ENCODE measurements at regions not wholly inside any gene's neighbourhood (a gene's known extent, or its start where the extent isn't known, plus 50 kb on each side); places are given as distances from the start of the nearest gene placed in this dataset.

DNA sequence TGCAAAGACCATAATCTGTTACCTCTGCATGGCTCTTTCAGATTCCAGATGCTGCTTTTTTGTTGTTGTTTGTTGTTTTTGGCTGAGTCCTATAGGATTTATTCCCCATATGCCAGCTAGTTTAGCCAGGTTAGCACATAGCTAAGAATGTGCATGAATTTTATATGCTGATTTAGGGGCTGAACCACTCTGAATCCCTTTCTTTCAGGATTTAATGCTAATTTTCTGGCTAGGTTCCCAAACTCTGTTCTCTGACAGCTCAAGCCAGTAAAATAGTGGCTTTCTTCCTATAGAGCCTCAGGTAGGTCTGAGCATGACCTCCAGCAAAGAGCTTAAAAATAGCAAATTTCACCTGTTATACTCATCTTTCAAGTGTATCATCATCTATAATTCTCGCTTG is 521.4 kb downstream of the CAAP1 start:
- intact Hi-C loops (cut with DNase I; ENCODE audit: low total_unique reads): no loop called here
- WGBS, 2 donors: 69 to 72% methylated on average over 1 of the region's 1 CpG
- no peak for DNase-seq (ENCODE audit: low spot score in 2 of 2)
- H3K4me3 ChIP-seq (ENCODE audit: low read depth, poor library complexity, severe bottlenecking): no peak overlapping the region
- TF ChIP-seq, protein P1, sequence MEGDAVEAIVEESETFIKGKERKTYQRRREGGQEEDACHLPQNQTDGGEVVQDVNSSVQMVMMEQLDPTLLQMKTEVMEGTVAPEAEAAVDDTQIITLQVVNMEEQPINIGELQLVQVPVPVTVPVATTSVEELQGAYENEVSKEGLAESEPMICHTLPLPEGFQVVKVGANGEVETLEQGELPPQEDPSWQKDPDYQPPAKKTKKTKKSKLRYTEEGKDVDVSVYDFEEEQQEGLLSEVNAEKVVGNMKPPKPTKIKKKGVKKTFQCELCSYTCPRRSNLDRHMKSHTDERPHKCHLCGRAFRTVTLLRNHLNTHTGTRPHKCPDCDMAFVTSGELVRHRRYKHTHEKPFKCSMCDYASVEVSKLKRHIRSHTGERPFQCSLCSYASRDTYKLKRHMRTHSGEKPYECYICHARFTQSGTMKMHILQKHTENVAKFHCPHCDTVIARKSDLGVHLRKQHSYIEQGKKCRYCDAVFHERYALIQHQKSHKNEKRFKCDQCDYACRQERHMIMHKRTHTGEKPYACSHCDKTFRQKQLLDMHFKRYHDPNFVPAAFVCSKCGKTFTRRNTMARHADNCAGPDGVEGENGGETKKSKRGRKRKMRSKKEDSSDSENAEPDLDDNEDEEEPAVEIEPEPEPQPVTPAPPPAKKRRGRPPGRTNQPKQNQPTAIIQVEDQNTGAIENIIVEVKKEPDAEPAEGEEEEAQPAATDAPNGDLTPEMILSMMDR (IDR thresholded peaks at IDR 0.05): no peak

DNA sequence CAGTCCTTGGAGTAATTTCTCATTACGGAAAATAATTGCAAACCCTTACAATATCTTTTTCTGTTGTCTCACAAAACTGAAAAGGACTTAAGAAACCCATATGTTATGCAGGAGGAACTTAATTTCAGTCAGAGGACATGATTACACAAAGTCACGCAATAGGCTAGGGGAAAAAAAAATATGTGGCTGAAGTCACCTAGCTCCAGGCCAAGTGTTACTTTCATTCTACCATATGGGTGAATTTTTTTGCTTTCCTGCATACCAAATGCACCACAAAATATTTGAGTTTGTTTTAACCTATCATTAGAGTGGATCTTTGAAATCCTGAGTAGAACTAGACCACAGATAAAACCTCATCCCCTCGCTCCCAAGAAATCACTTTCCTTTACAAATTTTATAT is 523.5 kb downstream of the CAAP1 start:
- WGBS, 2 donors: 72 to 77% methylated on average over 3 of the region's 3 CpGs
- TF ChIP-seq POLR2A (IDR thresholded peaks at IDR 0.05): no peak
- TF ChIP-seq, protein P1 (IDR thresholded peaks at IDR 0.05): no peak
- H3K4me3 ChIP-seq (ENCODE audit: low read depth, poor library complexity, severe bottlenecking): no peak overlapping the region
- no peak for DNase-seq (ENCODE audit: low spot score in 2 of 2)
- intact Hi-C loops (cut with DNase I; ENCODE audit: low total_unique reads): no loop called here

DNA sequence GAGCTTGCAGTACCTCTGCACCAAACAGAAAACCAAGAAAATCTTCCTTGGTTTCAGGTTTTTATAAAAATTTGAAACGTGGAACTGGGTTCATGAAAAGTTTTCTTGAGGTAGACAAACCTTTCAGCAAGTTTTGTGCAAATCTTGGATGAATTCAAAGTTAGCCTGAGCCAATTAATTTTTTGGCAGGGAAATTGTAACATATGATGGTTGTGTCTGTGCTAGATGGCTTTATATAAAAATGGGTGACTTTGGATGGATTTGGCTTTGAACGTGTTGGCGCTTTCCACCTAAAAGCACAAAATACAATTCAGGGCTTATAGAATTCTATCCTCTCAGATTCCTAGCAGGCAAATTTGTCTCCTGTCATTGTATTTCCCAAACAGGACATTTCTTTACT is 524.4 kb downstream of the CAAP1 start:
- intact Hi-C loops (cut with DNase I; ENCODE audit: low total_unique reads): no loop called here
- no peak for TF ChIP-seq POLR2A (IDR thresholded peaks at IDR 0.05)
- TF ChIP-seq, protein P1 (IDR thresholded peaks at IDR 0.05): no peak
- no peak overlapping the region for H3K4me3 ChIP-seq (ENCODE audit: low read depth, poor library complexity, severe bottlenecking)
- WGBS, 2 donors: 69 to 71% methylated on average over 3 of the region's 3 CpGs
- no peak for DNase-seq (ENCODE audit: low spot score in 2 of 2)

DNA sequence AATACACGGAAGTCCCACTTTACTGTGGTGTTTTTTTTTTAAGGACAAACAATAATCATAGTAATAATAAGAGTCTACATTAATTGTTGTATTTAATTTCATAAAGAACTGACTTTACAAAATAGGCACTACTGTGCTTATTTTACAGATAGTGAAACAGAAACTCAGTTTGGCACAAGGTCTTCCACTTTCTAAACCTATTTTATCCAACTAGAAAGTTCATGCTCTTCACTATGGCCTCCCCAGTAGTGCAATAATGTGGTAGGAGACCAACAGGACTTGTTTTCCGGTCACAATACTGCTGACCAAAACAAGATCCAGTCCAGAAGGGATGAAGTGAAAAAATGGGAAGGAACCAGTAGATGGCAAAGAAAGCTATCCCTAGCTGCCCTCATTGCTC is 531.6 kb downstream of the CAAP1 start:
- WGBS, 2 donors: 85 to 88% methylated on average over 2 of the region's 2 CpGs
- no peak overlapping the region for H3K4me3 ChIP-seq (ENCODE audit: low read depth, poor library complexity, severe bottlenecking)
- intact Hi-C loops (cut with DNase I; ENCODE audit: low total_unique reads): no loop called here
- TF ChIP-seq, protein P1 (IDR thresholded peaks at IDR 0.05): no peak
- no peak for TF ChIP-seq POLR2A (IDR thresholded peaks at IDR 0.05)
- no peak for DNase-seq (ENCODE audit: low spot score in 2 of 2)

DNA sequence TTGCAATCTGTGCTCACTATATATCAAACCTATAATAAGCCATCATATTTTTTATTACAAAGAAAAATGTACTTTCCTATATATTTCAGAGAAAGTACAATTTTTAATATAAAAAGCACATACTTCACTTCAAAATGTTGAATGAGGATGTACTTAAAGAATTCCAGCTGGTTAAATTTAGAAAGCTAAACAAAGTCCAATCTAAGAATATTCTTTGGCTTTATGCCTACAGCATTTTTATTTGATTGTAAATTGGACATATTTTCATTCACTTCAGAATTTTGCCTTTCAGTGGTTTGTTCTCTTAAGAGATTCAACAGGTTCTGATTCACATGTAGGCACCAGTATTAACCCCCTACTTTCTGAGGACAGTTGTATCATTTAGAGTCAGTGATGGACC is 533.8 kb downstream of the CAAP1 start:
- TF ChIP-seq POLR2A (IDR thresholded peaks at IDR 0.05): no peak
- TF ChIP-seq, protein P1 (IDR thresholded peaks at IDR 0.05): no peak
- intact Hi-C loops (cut with DNase I; ENCODE audit: low total_unique reads): no loop called here
- DNase-seq (ENCODE audit: low spot score in 2 of 2): no peak
- no peak overlapping the region for H3K4me3 ChIP-seq (ENCODE audit: low read depth, poor library complexity, severe bottlenecking)

DNA sequence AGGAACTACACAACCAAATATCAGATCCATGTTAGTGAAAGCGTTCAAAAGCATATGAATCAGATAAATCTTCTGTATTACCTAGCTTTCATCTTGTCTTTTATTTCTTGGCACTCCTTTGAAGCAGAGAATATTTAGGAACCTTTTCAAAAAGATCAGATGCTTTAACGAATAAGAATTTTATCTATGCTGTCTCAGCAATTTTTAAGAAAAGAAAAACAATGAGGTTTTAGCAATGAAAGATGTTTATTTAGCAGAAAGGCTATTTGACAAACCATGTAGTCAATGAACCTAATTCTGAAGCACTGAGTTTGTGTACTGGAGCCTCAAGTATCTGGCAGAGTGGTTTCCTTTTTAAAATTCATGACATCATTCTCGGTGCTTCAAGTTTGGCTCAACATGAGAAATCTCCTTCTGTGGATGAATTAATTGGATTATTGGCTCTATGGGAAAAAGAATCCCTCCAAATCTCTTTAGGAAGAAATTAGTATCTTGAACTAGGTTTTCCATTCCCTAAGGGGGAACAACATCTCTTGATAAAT is 534.7 kb downstream of the CAAP1 start:
- intact Hi-C loops (cut with DNase I; ENCODE audit: low total_unique reads): no loop called here
- H3K4me3 ChIP-seq (ENCODE audit: low read depth, poor library complexity, severe bottlenecking): no peak overlapping the region
- no peak for DNase-seq (ENCODE audit: low spot score in 2 of 2)
- TF ChIP-seq, protein P1 (IDR thresholded peaks at IDR 0.05): no peak
- no peak for TF ChIP-seq POLR2A (IDR thresholded peaks at IDR 0.05)
- WGBS, 2 donors: 23 to 24% methylated on average over 3 of the region's 3 CpGs

All from lower leg skin (tissue), 4 donors.